ENCODE measurements at regions not wholly inside any gene's neighbourhood (a gene's known extent, or its start where the extent isn't known, plus 50 kb on each side); places are given as distances from the start of the nearest gene placed in this dataset.

- 30 to 50% (median 35%) methylated on average over 3 of the region's 3 CpGs for WGBS, 5 donors
- intact Hi-C loops (cut with DNase I; ENCODE audit: low total_unique reads): no loop called here
These were observed 1558.5 kb upstream of the TMEM132C start for GRCh38 chr12:126708492-126708896.

GRCh38 chr12:126718365-126718764 lies 1548.6 kb upstream of the TMEM132C start:
- DNase-seq: no peak
- peaks cover 0 to 6% (median 0%) of the 10 kb centered on the region in 4 donors for H3K9me3 ChIP-seq
- no peaks in the 10 kb centered on the region for H3K36me3 ChIP-seq
- TF ChIP-seq EP300 (IDR thresholded peaks at IDR 0.05) (no peak), POLR2AphosphoS5 (IDR thresholded peaks at IDR 0.05) (no peak), POLR2A (IDR thresholded peaks at IDR 0.05) (no peak)
- TF ChIP-seq, protein P1, sequence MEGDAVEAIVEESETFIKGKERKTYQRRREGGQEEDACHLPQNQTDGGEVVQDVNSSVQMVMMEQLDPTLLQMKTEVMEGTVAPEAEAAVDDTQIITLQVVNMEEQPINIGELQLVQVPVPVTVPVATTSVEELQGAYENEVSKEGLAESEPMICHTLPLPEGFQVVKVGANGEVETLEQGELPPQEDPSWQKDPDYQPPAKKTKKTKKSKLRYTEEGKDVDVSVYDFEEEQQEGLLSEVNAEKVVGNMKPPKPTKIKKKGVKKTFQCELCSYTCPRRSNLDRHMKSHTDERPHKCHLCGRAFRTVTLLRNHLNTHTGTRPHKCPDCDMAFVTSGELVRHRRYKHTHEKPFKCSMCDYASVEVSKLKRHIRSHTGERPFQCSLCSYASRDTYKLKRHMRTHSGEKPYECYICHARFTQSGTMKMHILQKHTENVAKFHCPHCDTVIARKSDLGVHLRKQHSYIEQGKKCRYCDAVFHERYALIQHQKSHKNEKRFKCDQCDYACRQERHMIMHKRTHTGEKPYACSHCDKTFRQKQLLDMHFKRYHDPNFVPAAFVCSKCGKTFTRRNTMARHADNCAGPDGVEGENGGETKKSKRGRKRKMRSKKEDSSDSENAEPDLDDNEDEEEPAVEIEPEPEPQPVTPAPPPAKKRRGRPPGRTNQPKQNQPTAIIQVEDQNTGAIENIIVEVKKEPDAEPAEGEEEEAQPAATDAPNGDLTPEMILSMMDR (IDR thresholded peaks at IDR 0.05): no peak
- peaks cover 0 to 3% (median 0%) of the 10 kb centered on the region in 3 donors for H3K27me3 ChIP-seq
- intact Hi-C loops (cut with DNase I; ENCODE audit: low total_unique reads): no loop called here
- no peaks in the 10 kb centered on the region for H3K4me1 ChIP-seq
- H3K4me3 ChIP-seq: no peak overlapping the region
- H3K27ac ChIP-seq: no peak overlapping the region

More at GRCh38 chr12:126708492-126708896, 1558.5 kb upstream of the TMEM132C start:
- Histone ChIP-seq H3K4me3 (no peak overlapping the region), H3K27me3 (no peaks in the 10 kb centered on the region), H3K9me3 (no peaks in the 10 kb centered on the region), H3K4me1 (no peaks in the 10 kb centered on the region), H3K27ac (no peak overlapping the region), H3K36me3 (no peaks in the 10 kb centered on the region)
- DNase-seq: no peak
- TF ChIP-seq POLR2A (IDR thresholded peaks at IDR 0.05): no peak
- TF ChIP-seq POLR2AphosphoS5 (IDR thresholded peaks at IDR 0.05): no peak
- no peak for TF ChIP-seq EP300 (IDR thresholded peaks at IDR 0.05)
- TF ChIP-seq, protein P1 (IDR thresholded peaks at IDR 0.05): no peak

DNA sequence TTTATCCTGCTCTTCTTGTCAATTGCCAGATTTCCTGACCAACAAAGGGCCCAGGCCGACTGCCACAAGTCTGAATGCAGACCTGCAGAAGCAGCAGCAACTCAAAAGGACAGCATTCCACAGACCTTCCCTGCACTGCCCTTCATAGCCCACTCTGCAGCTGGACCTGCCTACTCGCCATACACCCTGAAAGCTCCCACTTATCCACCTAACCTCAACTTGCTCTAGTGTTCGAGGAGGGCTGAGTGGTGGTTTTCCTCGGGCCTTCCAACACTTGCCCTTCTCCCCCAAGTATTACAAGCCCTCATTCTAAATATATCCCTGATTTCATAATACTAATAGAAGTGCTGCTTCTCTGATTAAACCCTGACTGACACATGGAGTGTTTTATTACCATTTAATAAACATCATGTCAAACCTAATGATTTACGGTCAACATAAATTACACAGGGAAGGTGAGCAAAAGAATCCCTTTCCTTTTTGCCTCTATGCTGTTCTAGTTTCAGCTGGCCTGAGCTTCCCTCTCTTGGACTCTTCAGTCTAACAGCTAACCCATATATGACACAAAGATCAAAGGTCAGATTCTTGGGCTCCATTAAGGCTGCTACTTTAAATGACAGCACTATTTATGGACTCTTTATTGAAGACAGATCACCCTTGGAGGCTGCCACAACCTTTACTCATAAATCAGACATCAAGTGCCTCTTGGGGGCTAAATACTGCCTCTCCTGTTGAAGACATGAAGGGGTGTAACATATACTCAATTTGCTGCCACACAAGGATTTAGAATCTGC lies 1546.9 kb upstream of the TMEM132C start:
- intact Hi-C loops (cut with DNase I; ENCODE audit: low total_unique reads): no loop called here
- no peaks in the 10 kb centered on the region for H3K36me3 ChIP-seq
- H3K9me3 ChIP-seq: peaks cover 0 to 7% (median 3%) of the 10 kb centered on the region in 4 donors
- H3K4me3 ChIP-seq: no peak overlapping the region
- TF ChIP-seq POLR2AphosphoS5 (IDR thresholded peaks at IDR 0.05) (no peak), EP300 (IDR thresholded peaks at IDR 0.05) (no peak), POLR2A (IDR thresholded peaks at IDR 0.05) (no peak)
- TF ChIP-seq, protein P1 (IDR thresholded peaks at IDR 0.05): no peak
- DNase-seq: no peak
- no peaks in the 10 kb centered on the region for H3K4me1 ChIP-seq
- no peak overlapping the region for H3K27ac ChIP-seq
- 42 to 62% (median 48%) methylated on average over 5 of the region's 5 CpGs for WGBS, 5 donors
- H3K27me3 ChIP-seq: peaks cover 0 to 20% (median 0%) of the 10 kb centered on the region in 3 donors

DNA sequence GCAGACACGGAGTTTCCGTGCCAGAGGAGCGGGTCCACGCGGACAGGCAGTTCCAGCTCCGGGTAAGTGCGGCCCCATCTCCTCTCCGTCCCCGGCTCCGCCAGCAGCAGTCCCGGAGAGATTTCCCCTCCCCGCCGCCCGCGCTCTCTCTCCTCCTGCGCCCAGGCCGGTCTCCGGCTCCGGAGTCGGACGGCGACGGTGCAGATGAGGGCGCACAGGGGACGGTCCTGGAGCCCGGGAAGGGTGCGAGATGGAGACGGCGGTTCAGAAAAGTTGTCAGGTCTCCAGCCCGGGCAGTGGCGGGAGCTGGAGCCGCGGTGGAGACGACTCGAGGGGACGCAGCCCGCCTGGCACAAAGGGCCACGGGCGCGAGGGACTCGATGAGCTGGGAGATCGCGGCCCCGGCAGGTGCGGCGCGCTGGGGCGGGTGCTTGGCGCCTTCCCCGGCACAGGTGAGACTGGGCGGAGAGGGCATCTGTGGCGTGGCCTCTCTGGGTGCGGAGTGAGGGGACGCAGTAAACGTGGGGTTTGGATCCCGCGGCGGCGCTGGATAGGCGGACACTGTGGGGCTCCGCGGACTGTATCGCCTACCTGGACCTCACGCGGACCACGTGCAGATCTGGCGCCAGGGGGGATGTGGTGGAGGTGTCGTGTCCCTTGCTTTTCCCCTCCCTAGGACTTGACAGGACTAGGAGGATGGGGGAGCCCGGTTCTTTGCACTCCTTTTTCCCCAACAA lies 1540.3 kb upstream of the TMEM132C start:
- WGBS, 5 donors: 3 to 9% (median 9%) methylated on average over 17 to 69 of the region's 69 CpGs
- Histone ChIP-seq H3K36me3 (no peaks in the 10 kb centered on the region), H3K27me3 (peaks cover 15 to 63% (median 15%) of the 10 kb centered on the region in 3 donors), H3K4me3 (no peak overlapping the region), H3K4me1 (peaks cover 0 to 13% (median 3%) of the 10 kb centered on the region in 4 donors), H3K9me3 (peaks cover 0 to 26% (median 0%) of the 10 kb centered on the region in 4 donors), H3K27ac (no peak overlapping the region)
- DNase-seq: no peak
- TF ChIP-seq POLR2A (IDR thresholded peaks at IDR 0.05): no peak
- no peak for TF ChIP-seq POLR2AphosphoS5 (IDR thresholded peaks at IDR 0.05)
- TF ChIP-seq, protein P1 (IDR thresholded peaks at IDR 0.05): no peak
- no peak for TF ChIP-seq EP300 (IDR thresholded peaks at IDR 0.05)
- intact Hi-C loops (cut with DNase I; ENCODE audit: low total_unique reads): no loop called here

Measured in stomach (tissue), 8 donors.